Liver (tissue), 8 donors: ENCODE measurements at regions not wholly inside any gene's neighbourhood (a gene's known extent, or its start where the extent isn't known, plus 50 kb on each side); places are given as distances from the start of the nearest gene placed in this dataset.

Experiments used
- DNase-seq: peaks from one replicate; pipeline ENCODE4 v3.0.0-alpha.2; 2017; ENCODE audit warnings: low spot score
- H3K27ac ChIP-seq, 2 donors: one replicate each; pipeline ENCODE4 v1.7.0; 2013; ENCODE audit warnings: inconsistent platforms in 2 of 2, low read length in 2 of 2, control low read depth in 1 of 2, low read depth in 1 of 2, mild to moderate bottlenecking in 1 of 2
- H3K27me3 ChIP-seq, 4 donors: one replicate each; pipeline versions ENCODE4 v1.6.1 to v1.7.0; 2013; ENCODE audit warnings: low read length in 3 of 4, inconsistent platforms in 1 of 4, mild to moderate bottlenecking in 1 of 4, moderate library complexity in 1 of 4; ENCODE audit not compliant: control insufficient read depth in 4 of 4, insufficient read depth in 4 of 4
- H3K36me3 ChIP-seq, 4 donors: one replicate each; pipeline versions ENCODE4 v1.6.1 to v1.7.0; 2013; ENCODE audit warnings: low read length in 3 of 4, mild to moderate bottlenecking in 3 of 4, low read depth in 1 of 4, moderate library complexity in 1 of 4; ENCODE audit not compliant: control insufficient read depth in 4 of 4, insufficient read depth in 3 of 4
- H3K4me1 ChIP-seq, 4 donors: one replicate each; pipeline versions ENCODE4 v1.6.1 to v1.7.0; 2013; ENCODE audit warnings: low read length in 3 of 4, mild to moderate bottlenecking in 3 of 4, moderate library complexity in 1 of 4; ENCODE audit not compliant: control insufficient read depth in 4 of 4, insufficient read depth in 4 of 4
- H3K4me3 ChIP-seq, 3 donors: one replicate each; pipeline versions ENCODE4 v1.6.1 to v1.7.0; 2013; ENCODE audit warnings: low read length in 3 of 3, control low read depth in 1 of 3, low read depth in 1 of 3, mild to moderate bottlenecking in 1 of 3
- H3K9ac ChIP-seq, 2 donors: one replicate each; pipeline ENCODE4 v1.7.0; 2013; ENCODE audit warnings: low read length in 2 of 2, mild to moderate bottlenecking in 2 of 2, moderate library complexity in 2 of 2, control low read depth in 1 of 2, low read depth in 1 of 2
- H3K9me3 ChIP-seq, 4 donors: one replicate each; pipeline versions ENCODE4 v1.6.1 to v1.7.0; 2013; ENCODE audit warnings: low read length in 3 of 4; ENCODE audit not compliant: control insufficient read depth in 4 of 4
- EGR1 ChIP-seq, 2 donors: IDR thresholded peaks; 2 replicates each; pipeline ENCODE4 v1.6.1; 2016 to 2018; ENCODE audit warnings: antibody characterized with exemption in 2 of 2, low read depth in 2 of 2
- FOXA1 ChIP-seq: IDR thresholded peaks from 2 replicates; pipeline ENCODE4 v1.6.1; 2016; ENCODE audit warnings: antibody characterized with exemption
- FOXA2 ChIP-seq: IDR thresholded peaks from 2 replicates; pipeline ENCODE4 v1.6.1; 2016; ENCODE audit warnings: antibody characterized with exemption
- GABPA ChIP-seq, 2 donors: IDR thresholded peaks in 1 of 2; conservative IDR thresholded peaks in 1 of 2; 2 replicates each; pipeline ENCODE4 v1.6.1; 2016; ENCODE audit warnings: antibody characterized with exemption in 2 of 2, mild to moderate bottlenecking in 1 of 2, moderate library complexity in 1 of 2
- HNF4A ChIP-seq, 2 donors: conservative IDR thresholded peaks; 2 replicates each; pipeline ENCODE4 v1.6.1; 2016; ENCODE audit warnings: antibody characterized with exemption in 2 of 2, mild to moderate bottlenecking in 2 of 2
- HNF4G ChIP-seq: IDR thresholded peaks from 2 replicates; pipeline ENCODE4 v1.6.1; 2016; ENCODE audit warnings: antibody characterized with exemption
- JUND ChIP-seq, 2 donors: IDR thresholded peaks; 2 replicates each; pipeline ENCODE4 v1.6.1; 2016; ENCODE audit warnings: antibody characterized with exemption in 2 of 2
- NR2F2 ChIP-seq: IDR thresholded peaks from 2 replicates; pipeline ENCODE4 v1.6.1; 2016; ENCODE audit warnings: antibody characterized with exemption
- RAD21 ChIP-seq, 2 donors: IDR thresholded peaks; 2 replicates each; pipeline ENCODE4 v1.6.1; 2016; ENCODE audit warnings: antibody characterized with exemption in 2 of 2, mild to moderate bottlenecking in 2 of 2
- RXRA ChIP-seq, 2 donors: IDR thresholded peaks; 2 replicates each; pipeline ENCODE4 v1.6.1; 2017 to 2018; ENCODE audit warnings: antibody characterized with exemption in 2 of 2, mild to moderate bottlenecking in 1 of 2
- SP1 ChIP-seq: IDR thresholded peaks from 2 replicates; pipeline ENCODE4 v1.6.1; 2018; ENCODE audit warnings: antibody characterized with exemption, mild to moderate bottlenecking
- TAF1 ChIP-seq: conservative IDR thresholded peaks from 2 replicates; pipeline ENCODE4 v1.6.1; 2016; ENCODE audit warnings: antibody characterized with exemption, mild to moderate bottlenecking
- YY1 ChIP-seq: IDR thresholded peaks from 2 replicates; pipeline ENCODE4 v1.6.1; 2016; ENCODE audit warnings: antibody characterized with exemption, mild to moderate bottlenecking
- WGBS: extraction: QIAGEN DNeasy Blood & Tissue Kit; methylation state at CpG from one replicate; pipeline ENCODE4 v1.1.7; 2013; 5-methylcytosine and 5-hydroxymethylcytosine counted together
- TF ChIP-seq, protein P1 (sequence below): IDR thresholded peaks from 2 replicates; pipeline ENCODE4 v1.6.1; 2016; ENCODE audit warnings: antibody characterized with exemption
- TF ChIP-seq, protein P2 (sequence below): IDR thresholded peaks from 2 replicates; pipeline ENCODE4 v1.6.1; 2016; ENCODE audit warnings: antibody characterized with exemption
- TF ChIP-seq, protein P3 (sequence below): IDR thresholded peaks from 2 replicates; pipeline ENCODE4 v1.6.1; 2016; ENCODE audit warnings: antibody characterized with exemption, mild to moderate bottlenecking
- TF ChIP-seq, protein P4 (sequence below): IDR thresholded peaks from 2 replicates; pipeline ENCODE4 v1.6.1; 2016; ENCODE audit warnings: antibody characterized with exemption
- TF ChIP-seq, protein P5 (sequence below): fragments of 150-350 bp; IDR thresholded peaks from 2 replicates; pipeline ENCODE4 v1.5.1; 2017; ENCODE audit warnings: improper control_type of control experiment, low read depth, low read length; ENCODE audit not compliant: missing input control
- donor health status: healthy.
- donor health status: healthy.
- donor health status: healthy.
- donor health status: healthy.
- donor health status: healthy.

DNA sequence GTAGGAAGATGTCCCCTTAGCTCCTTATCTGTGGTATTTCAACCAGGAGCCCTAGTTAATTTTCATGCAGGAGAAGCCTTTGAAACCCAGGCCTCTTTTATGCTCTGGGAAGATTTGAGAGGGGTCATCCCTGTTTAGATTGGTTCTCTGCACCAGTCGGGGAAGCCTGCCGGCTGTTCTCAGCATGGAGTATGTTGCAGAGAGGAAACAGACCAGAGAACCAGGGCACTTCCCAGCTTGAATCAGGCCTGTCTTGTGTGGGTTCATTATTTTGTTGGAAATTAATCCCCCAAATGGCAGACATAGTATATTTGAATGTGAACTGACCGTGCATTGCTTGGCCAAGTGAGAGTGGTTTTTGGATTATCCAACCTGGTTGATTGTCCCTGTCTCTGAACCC is 1082.1 kb upstream of the RBFOX1 start:
- H3K36me3 ChIP-seq: no peaks in the 10 kb centered on the region
- no peak overlapping the region for H3K4me3 ChIP-seq
- WGBS: 42% methylated on average over 3 of the region's 3 CpGs
- no peaks in the 10 kb centered on the region for H3K27me3 ChIP-seq
- TF ChIP-seq HNF4G (no peak), EGR1 (IDR thresholded peaks at IDR 0.05; ENCODE audit: low read depth in 2 of 2) (no peak), YY1 (no peak), GABPA (IDR thresholded peaks at IDR 0.05 in 1 of 2, conservative IDR thresholded peaks at IDR 0.05 in 1 of 2) (no peak), FOXA1 (no peak), RAD21 (IDR thresholded peaks at IDR 0.05) (no peak), FOXA2 (no peak), RXRA (IDR thresholded peaks at IDR 0.05) (no peak), NR2F2 (no peak), SP1 (no peak), HNF4A (conservative IDR thresholded peaks at IDR 0.05) (no peak), TAF1 (no peak), JUND (IDR thresholded peaks at IDR 0.05) (no peak)
- TF ChIP-seq, protein P1, sequence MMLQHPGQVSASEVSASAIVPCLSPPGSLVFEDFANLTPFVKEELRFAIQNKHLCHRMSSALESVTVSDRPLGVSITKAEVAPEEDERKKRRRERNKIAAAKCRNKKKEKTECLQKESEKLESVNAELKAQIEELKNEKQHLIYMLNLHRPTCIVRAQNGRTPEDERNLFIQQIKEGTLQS: no peak
- TF ChIP-seq, protein P2, sequence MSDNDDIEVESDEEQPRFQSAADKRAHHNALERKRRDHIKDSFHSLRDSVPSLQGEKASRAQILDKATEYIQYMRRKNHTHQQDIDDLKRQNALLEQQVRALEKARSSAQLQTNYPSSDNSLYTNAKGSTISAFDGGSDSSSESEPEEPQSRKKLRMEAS: no peak
- TF ChIP-seq, protein P3, sequence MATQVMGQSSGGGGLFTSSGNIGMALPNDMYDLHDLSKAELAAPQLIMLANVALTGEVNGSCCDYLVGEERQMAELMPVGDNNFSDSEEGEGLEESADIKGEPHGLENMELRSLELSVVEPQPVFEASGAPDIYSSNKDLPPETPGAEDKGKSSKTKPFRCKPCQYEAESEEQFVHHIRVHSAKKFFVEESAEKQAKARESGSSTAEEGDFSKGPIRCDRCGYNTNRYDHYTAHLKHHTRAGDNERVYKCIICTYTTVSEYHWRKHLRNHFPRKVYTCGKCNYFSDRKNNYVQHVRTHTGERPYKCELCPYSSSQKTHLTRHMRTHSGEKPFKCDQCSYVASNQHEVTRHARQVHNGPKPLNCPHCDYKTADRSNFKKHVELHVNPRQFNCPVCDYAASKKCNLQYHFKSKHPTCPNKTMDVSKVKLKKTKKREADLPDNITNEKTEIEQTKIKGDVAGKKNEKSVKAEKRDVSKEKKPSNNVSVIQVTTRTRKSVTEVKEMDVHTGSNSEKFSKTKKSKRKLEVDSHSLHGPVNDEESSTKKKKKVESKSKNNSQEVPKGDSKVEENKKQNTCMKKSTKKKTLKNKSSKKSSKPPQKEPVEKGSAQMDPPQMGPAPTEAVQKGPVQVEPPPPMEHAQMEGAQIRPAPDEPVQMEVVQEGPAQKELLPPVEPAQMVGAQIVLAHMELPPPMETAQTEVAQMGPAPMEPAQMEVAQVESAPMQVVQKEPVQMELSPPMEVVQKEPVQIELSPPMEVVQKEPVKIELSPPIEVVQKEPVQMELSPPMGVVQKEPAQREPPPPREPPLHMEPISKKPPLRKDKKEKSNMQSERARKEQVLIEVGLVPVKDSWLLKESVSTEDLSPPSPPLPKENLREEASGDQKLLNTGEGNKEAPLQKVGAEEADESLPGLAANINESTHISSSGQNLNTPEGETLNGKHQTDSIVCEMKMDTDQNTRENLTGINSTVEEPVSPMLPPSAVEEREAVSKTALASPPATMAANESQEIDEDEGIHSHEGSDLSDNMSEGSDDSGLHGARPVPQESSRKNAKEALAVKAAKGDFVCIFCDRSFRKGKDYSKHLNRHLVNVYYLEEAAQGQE: no peak
- TF ChIP-seq, protein P4, sequence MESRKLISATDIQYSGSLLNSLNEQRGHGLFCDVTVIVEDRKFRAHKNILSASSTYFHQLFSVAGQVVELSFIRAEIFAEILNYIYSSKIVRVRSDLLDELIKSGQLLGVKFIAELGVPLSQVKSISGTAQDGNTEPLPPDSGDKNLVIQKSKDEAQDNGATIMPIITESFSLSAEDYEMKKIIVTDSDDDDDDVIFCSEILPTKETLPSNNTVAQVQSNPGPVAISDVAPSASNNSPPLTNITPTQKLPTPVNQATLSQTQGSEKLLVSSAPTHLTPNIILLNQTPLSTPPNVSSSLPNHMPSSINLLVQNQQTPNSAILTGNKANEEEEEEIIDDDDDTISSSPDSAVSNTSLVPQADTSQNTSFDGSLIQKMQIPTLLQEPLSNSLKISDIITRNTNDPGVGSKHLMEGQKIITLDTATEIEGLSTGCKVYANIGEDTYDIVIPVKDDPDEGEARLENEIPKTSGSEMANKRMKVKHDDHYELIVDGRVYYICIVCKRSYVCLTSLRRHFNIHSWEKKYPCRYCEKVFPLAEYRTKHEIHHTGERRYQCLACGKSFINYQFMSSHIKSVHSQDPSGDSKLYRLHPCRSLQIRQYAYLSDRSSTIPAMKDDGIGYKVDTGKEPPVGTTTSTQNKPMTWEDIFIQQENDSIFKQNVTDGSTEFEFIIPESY: no peak
- TF ChIP-seq, protein P5, sequence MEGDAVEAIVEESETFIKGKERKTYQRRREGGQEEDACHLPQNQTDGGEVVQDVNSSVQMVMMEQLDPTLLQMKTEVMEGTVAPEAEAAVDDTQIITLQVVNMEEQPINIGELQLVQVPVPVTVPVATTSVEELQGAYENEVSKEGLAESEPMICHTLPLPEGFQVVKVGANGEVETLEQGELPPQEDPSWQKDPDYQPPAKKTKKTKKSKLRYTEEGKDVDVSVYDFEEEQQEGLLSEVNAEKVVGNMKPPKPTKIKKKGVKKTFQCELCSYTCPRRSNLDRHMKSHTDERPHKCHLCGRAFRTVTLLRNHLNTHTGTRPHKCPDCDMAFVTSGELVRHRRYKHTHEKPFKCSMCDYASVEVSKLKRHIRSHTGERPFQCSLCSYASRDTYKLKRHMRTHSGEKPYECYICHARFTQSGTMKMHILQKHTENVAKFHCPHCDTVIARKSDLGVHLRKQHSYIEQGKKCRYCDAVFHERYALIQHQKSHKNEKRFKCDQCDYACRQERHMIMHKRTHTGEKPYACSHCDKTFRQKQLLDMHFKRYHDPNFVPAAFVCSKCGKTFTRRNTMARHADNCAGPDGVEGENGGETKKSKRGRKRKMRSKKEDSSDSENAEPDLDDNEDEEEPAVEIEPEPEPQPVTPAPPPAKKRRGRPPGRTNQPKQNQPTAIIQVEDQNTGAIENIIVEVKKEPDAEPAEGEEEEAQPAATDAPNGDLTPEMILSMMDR: no peak
- no peaks in the 10 kb centered on the region for H3K9me3 ChIP-seq
- no peak overlapping the region for H3K27ac ChIP-seq
- no peaks in the 10 kb centered on the region for H3K4me1 ChIP-seq
- DNase-seq: no peak
- no peak overlapping the region for H3K9ac ChIP-seq

DNA sequence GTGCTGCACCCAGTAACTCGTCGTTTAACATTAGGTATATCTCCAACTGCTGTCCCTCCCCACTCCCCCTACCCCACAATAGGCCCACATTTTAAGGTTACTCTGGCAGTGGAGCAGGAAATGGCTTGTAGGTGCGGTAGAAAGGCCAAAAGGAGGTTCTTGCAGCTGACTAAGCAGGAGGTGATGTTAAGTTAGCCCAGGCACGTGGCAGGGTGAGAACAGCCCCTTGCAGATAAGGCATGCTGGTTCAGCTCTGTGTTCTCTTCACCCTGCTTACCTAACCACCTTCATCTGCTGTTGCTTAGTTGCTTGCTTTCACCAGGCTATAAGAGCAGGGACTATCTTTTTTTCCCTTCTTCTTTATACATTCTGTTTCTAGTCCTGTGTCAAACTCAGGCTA is 1082.8 kb upstream of the RBFOX1 start:
- Histone ChIP-seq H3K36me3 (no peaks in the 10 kb centered on the region), H3K9ac (no peak overlapping the region), H3K9me3 (no peaks in the 10 kb centered on the region), H3K27ac (no peak overlapping the region), H3K4me1 (no peaks in the 10 kb centered on the region), H3K27me3 (no peaks in the 10 kb centered on the region), H3K4me3 (no peak overlapping the region)
- 42% methylated on average over 4 of the region's 4 CpGs for WGBS
- no peak for DNase-seq
- TF ChIP-seq FOXA1 (no peak), GABPA (IDR thresholded peaks at IDR 0.05 in 1 of 2, conservative IDR thresholded peaks at IDR 0.05 in 1 of 2) (no peak), YY1 (no peak), RAD21 (IDR thresholded peaks at IDR 0.05) (no peak), RXRA (IDR thresholded peaks at IDR 0.05) (no peak), FOXA2 (no peak), SP1 (no peak), HNF4G (no peak), JUND (IDR thresholded peaks at IDR 0.05) (no peak), TAF1 (no peak), EGR1 (IDR thresholded peaks at IDR 0.05; ENCODE audit: low read depth in 2 of 2) (no peak), HNF4A (conservative IDR thresholded peaks at IDR 0.05) (no peak), NR2F2 (no peak)
- TF ChIP-seq, protein P5: no peak
- TF ChIP-seq, protein P1: no peak
- TF ChIP-seq, protein P4: no peak
